Inferior parietal cortex (tissue), 1 donor: ENCODE measurements at regions not wholly inside any gene's neighbourhood (a gene's known extent, or its start where the extent isn't known, plus 50 kb on each side); places are given as distances from the start of the nearest gene placed in this dataset.
"Not testable (repeated sequence)": the region's sequence is repeated elsewhere in the genome, so short reads cannot be mapped to it uniquely, and the experiment has no call there.

ENCODE experiments used
- DNase-seq: peaks from one replicate; pipeline ENCODE4 v3.0.0-alpha.2; 2016; ENCODE audit errors: extremely low spot score

- no peak for DNase-seq
These were observed 193.0 kb upstream of the THRB start for GRCh38 chr3:24687671-24688070.

- no peak for DNase-seq
These were observed 193.9 kb upstream of the THRB start for GRCh38 chr3:24688446-24689148.

GRCh38 chr3:24689353-24689752, 194.7 kb upstream of the THRB start:
- no peak for DNase-seq

- no peak for DNase-seq
These were observed 196.1 kb upstream of the THRB start for GRCh38 chr3:24690777-24691176.

DNA sequence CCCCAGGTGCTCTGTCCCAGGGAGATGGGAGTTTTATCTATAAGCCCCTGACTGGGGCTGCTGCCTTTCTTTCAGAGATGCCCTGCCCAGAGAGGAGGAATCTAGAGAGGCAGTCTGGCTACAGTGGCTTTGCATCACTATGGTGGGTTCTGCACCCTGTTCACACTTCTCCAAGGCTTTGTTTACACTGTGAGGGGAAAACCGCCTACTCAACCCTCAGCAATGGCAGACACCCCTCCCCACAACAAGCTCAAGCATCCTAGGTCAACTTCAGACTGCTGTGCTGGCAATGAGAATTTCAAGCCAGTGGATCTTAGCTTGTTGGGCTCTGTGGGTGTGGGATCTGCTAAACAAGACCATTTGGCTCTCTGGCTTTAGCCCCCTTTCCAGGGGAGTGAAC, 204.4 kb upstream of the THRB start:
- not testable (repeated sequence) for DNase-seq

- no peak for DNase-seq
These were observed 209.8 kb upstream of the THRB start for GRCh38 chr3:24704496-24704895.

GRCh38 chr3:24707936-24708335, 213.3 kb upstream of the THRB start:
- DNase-seq, result no peak

DNA sequence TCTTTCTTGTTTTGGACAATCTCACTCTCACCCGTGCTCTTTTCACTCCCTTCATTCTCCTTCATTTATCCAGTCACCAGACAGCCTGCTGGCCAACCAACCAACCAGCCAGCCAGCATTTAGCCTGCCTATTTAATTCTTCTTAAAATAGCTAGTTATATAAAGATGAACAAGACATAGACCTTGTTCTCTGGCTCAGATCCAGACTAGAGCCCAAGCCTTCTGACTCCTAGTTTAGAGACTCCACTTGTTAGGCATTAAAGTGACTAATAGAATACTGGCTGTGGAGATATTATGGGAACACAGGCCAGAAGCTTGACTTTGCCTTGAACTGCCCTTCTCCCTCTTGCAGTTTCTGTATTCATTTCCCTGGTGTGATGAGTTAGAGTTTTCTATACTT, 215.3 kb upstream of the THRB start:
- no peak for DNase-seq

GRCh38 chr3:24713516-24713915, 218.9 kb upstream of the THRB start:
- DNase-seq, result no peak

GRCh38 chr3:24714436-24714835, 219.8 kb upstream of the THRB start:
- no peak for DNase-seq

- no peak for DNase-seq
These were observed 220.6 kb upstream of the THRB start for GRCh38 chr3:24715171-24715792.

DNA sequence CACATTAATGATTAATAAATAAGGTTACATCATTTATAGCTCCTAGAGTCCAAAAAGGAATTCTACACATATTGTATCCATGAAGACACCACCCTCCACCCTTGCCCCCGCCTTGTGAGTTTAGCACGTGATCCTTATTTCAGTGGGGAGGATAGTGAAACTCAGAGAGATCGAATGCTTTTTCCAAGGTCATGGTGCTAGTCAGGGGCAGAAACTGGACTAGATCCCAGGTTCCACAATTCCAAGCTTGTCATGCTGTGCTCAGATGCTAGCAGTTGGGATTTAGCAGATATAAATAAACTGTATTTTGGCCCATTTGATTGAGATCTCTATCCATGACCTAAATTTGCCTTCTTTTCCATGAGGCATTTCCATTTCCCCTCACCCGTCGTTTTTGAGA, 227.4 kb upstream of the THRB start:
- no peak for DNase-seq

- no peak for DNase-seq
These were observed 231.0 kb upstream of the THRB start for GRCh38 chr3:24725514-24726255.

DNA sequence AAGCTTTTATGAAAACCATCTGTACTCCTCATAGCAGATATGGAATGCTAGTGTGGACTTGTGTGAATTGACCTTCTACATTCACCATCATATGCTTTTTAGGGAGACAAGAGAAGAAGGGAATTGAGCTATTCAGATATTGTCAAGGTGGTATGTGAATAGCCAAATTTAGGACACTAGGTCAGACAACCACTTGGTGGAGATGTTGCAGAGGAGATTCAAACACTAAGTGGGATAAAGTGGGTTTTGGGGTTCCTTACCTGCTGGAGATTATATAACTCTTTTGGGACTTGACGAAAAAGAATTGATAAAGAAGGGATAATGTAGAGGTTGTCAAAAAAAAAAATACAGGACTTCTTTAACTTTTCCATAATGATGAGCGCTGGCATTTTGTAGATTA, 231.8 kb upstream of the THRB start:
- no peak for DNase-seq

DNA sequence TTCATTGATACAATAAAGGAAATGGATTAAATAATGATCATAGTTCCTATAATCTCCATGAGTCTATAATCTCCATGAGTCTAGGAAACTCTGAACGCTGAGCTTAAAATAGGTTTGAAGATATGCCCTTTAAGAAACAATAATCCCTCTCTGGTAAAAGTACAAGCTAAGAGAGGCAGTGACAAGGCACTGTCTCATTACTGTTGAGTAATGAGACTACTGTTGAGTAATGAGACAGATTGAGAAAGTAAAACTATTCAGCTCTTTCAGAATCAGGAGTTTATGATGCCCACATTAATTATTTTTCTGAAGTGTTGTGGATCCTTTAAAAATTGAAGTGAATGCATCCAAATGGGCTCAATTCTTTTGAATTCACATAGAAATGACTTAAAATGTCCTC, 235.5 kb upstream of the THRB start:
- DNase-seq, result no peak

- DNase-seq, result no peak
These were observed 239.4 kb upstream of the THRB start for GRCh38 chr3:24734019-24734418.

DNA sequence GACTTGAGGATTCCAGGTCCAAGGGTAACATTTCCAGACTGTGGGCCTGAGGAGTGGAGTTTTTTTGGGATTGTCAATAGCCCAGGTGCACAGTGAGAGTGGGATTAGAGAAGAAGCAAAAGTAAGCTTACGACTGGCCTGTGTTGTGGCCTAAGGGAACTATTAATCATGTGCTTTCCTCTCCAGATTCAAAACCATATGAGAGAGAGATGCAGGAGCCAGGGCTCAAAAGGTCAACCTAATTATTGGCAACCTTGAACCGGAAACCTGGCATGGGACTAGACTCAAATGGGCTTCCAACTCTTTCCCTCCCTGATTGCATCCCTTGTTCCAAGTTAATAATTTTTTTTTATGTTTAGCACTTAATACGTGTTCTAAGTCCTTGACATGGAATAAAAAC, 242.1 kb upstream of the THRB start:
- no peak for DNase-seq

DNA sequence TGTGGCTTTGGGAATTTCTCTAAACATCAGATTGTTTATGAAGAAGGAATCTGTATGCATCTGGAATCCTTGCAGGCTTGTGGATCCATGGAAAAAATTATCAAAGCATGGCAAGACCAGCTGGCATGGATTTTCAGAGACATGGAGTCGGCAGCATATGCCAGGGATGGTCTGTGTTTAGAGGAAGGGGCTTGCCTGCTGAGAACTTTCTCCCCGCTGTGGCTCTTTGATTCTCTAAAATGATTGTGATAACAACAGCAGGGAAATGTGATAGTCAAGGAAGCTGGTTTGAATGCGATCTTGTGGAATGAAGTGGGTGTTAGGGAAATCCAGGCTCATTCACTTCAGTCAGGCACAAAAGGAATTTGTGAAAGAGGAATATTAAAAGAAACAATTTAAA, 245.7 kb upstream of the THRB start:
- DNase-seq, result no peak

GRCh38 chr3:24741506-24741905, 246.9 kb upstream of the THRB start:
- DNase-seq, result no peak

DNA sequence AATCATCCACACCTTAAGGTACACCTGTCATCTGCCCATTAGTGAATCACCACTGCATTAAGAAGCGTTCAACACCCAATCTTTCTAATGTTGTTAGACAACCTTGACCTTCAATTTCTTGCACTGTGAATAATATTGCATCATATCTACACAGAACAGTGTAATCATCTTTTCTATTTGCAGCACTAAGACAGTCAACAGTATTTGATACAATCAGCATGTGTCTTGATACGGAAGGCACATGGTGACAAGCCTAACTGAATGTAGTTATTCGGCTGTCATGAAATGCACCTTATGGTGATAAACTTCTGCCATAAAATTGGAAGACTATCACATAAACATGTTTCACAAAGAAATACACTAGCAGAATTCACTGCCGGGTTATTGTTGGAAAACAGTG, 253.9 kb upstream of the THRB start:
- DNase-seq, result no peak

GRCh38 chr3:24751020-24751419, 256.4 kb upstream of the THRB start:
- no peak for DNase-seq

DNA sequence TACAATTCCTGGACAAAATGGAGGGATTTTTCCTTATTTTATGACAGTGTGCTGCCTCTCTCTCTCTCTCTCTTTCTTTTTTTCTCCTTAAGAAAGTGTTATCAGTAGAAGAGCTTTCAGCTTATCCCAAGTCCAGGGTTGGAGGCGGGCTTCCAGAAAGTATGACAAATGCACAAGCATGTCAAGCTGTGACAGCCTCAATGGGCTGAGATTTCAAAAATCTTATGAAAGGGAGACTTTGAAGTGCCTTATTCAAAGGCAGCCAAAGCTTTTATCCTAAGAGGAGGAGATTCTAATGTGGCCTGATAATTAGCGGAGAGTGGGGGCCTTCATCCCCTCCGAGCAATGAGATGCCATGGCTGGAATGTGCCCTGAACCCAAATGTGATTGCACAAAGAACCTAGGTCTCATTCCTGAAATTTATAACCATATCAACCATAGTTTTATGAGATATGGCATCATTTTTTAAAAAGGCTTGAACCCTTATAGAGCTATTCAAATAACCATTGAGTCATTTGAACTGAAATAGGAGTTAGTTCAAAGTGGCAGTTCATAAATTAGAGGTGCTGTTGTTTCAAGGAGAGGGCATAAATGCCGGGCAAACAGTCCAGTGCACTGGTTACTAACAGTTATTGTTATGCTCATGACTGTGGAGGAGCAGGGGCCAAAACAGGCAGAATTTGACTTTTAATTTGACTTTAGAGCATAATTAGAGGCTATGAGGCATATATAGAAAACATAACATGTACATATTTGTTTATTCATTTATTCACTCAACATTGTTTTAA, 261.6 kb upstream of the THRB start:
- DNase-seq, result no peak
